HepG2 (cell line): ENCODE measurements at regions not wholly inside any gene's neighbourhood (a gene's known extent, or its start where the extent isn't known, plus 50 kb on each side); places are given as distances from the start of the nearest gene placed in this dataset.

Experiments
- DNMT3B ChIP-seq: conservative IDR thresholded peaks from 2 replicates; pipeline ENCODE4 v1.6.1; 2016; ENCODE audit warnings: missing biosample characterization, control low read depth
- ISL2 ChIP-seq: sonication (generic); formaldehyde crosslinking; IDR thresholded peaks from 2 replicates; pipeline ENCODE4 v1.5.0; 2020; ENCODE audit warnings: missing genetic modification reagents
- KAT8 ChIP-seq: IDR thresholded peaks from 2 replicates; pipeline ENCODE4 v1.6.1; 2016; ENCODE audit warnings: missing genetic modification reagents, missing compliant biosample characterization
- MYC ChIP-seq: sonication (generic); formaldehyde crosslinking; IDR thresholded peaks from 2 replicates; pipeline ENCODE4 v1.9.0; 2021; ENCODE audit warnings: missing genetic modification reagents, borderline replicate concordance
- NFRKB ChIP-seq: fragments of 450-650 bp; IDR thresholded peaks from 2 replicates; pipeline ENCODE4 v1.6.1; 2017
- NRL ChIP-seq: sonication (generic); formaldehyde crosslinking; IDR thresholded peaks from 2 replicates; pipeline ENCODE4 v1.5.0; 2020; ENCODE audit warnings: missing genetic modification reagents, mild to moderate bottlenecking, moderate library complexity, borderline replicate concordance
- PRMT3 ChIP-seq: sonication (generic); formaldehyde crosslinking; IDR thresholded peaks from 2 replicates; pipeline ENCODE4 v1.8.1; 2022; ENCODE audit warnings: low read depth, mild to moderate bottlenecking, moderate library complexity, missing genetic modification reagents, borderline replicate concordance
- SP1 ChIP-seq, 2 experiments: fragments of 450-650 bp in 1 of 2; sonication (generic) in 1 of 2; formaldehyde crosslinking in 1 of 2; IDR thresholded peaks; 2 replicates each; pipeline versions ENCODE4 v1.4.0 to v1.6.1; 2016 to 2020; ENCODE audit warnings: missing genetic modification reagents in 1 of 2
- ZNF282 ChIP-seq: fragments of 450-650 bp; IDR thresholded peaks from 2 replicates; pipeline ENCODE4 v1.6.1; 2018; ENCODE audit not compliant: partially characterized antibody
- ZNF496 ChIP-seq: sonication (generic); formaldehyde crosslinking; IDR thresholded peaks from 2 replicates; pipeline ENCODE4 v1.8.1; 2023; ENCODE audit warnings: mild to moderate bottlenecking, moderate library complexity, missing genetic modification reagents; ENCODE audit not compliant: insufficient replicate concordance
- ZNF777 ChIP-seq: sonication (generic); formaldehyde crosslinking; IDR thresholded peaks from 2 replicates; pipeline ENCODE4 v1.4.0; 2020; ENCODE audit warnings: missing genetic modification reagents
- TF ChIP-seq, protein P1 (sequence below), 2 experiments: fragments of 450-650 bp in 1 of 2; sonication (generic) in 1 of 2; formaldehyde crosslinking in 1 of 2; IDR thresholded peaks; 2 replicates each; pipeline versions ENCODE4 v1.6.1 to v1.8.0; 2016 to 2022; ENCODE audit warnings: antibody characterized with exemption in 1 of 2, mild to moderate bottlenecking in 1 of 2, missing genetic modification reagents in 1 of 2
- TF ChIP-seq, protein P2 (sequence below): sonication (generic); formaldehyde crosslinking; conservative IDR thresholded peaks from 2 replicates; pipeline ENCODE4 v1.8.0; 2022; ENCODE audit warnings: missing genetic modification reagents
- TF ChIP-seq, protein P3 (sequence below): IDR thresholded peaks from 2 replicates; pipeline ENCODE4 v1.6.1; 2016; ENCODE audit warnings: mild to moderate bottlenecking
- TF ChIP-seq, protein P4 (sequence below): sonication (generic); formaldehyde crosslinking; IDR thresholded peaks from 2 replicates; pipeline ENCODE4 v1.4.0; 2020; ENCODE audit warnings: missing genetic modification reagents, mild to moderate bottlenecking, borderline replicate concordance

DNA sequence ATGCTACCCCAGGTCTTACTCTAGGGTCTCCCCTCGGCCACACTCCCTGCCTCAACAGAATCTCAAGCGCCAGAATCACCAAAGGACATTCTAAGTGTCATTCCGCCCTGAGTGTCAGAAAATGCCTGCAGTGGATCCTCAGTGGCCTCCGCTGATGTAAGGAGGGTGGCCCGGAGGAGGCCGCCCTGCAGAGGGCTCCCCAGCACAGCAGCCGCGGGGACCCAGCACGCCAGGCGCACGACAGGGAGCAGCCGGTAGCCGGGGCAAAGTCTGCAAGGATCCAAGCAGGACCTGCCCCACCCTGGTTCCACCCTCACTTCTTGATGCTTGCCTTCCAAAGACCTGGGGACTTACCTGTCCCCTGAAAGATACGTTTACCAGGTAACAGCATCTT lies 54.2 kb upstream of the ID2 start (continued):
- TF ChIP-seq, protein P1, sequence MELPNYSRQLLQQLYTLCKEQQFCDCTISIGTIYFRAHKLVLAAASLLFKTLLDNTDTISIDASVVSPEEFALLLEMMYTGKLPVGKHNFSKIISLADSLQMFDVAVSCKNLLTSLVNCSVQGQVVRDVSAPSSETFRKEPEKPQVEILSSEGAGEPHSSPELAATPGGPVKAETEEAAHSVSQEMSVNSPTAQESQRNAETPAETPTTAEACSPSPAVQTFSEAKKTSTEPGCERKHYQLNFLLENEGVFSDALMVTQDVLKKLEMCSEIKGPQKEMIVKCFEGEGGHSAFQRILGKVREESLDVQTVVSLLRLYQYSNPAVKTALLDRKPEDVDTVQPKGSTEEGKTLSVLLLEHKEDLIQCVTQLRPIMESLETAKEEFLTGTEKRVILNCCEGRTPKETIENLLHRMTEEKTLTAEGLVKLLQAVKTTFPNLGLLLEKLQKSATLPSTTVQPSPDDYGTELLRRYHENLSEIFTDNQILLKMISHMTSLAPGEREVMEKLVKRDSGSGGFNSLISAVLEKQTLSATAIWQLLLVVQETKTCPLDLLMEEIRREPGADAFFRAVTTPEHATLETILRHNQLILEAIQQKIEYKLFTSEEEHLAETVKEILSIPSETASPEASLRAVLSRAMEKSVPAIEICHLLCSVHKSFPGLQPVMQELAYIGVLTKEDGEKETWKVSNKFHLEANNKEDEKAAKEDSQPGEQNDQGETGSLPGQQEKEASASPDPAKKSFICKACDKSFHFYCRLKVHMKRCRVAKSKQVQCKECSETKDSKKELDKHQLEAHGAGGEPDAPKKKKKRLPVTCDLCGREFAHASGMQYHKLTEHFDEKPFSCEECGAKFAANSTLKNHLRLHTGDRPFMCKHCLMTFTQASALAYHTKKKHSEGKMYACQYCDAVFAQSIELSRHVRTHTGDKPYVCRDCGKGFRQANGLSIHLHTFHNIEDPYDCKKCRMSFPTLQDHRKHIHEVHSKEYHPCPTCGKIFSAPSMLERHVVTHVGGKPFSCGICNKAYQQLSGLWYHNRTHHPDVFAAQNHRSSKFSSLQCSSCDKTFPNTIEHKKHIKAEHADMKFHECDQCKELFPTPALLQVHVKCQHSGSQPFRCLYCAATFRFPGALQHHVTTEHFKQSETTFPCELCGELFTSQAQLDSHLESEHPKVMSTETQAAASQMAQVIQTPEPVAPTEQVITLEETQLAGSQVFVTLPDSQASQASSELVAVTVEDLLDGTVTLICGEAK (IDR thresholded peaks at IDR 0.05): no peak
- TF ChIP-seq, protein P1 (CRISPR knock-in tag; IDR thresholded peaks at IDR 0.05): peak; percentile 23; the same call in 1 of the 2 replicates
- TF ChIP-seq, protein P2, sequence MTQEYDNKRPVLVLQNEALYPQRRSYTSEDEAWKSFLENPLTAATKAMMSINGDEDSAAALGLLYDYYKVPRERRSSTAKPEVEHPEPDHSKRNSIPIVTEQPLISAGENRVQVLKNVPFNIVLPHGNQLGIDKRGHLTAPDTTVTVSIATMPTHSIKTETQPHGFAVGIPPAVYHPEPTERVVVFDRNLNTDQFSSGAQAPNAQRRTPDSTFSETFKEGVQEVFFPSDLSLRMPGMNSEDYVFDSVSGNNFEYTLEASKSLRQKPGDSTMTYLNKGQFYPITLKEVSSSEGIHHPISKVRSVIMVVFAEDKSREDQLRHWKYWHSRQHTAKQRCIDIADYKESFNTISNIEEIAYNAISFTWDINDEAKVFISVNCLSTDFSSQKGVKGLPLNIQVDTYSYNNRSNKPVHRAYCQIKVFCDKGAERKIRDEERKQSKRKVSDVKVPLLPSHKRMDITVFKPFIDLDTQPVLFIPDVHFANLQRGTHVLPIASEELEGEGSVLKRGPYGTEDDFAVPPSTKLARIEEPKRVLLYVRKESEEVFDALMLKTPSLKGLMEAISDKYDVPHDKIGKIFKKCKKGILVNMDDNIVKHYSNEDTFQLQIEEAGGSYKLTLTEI (CRISPR knock-in tag): no peak
- TF ChIP-seq NRL (CRISPR knock-in tag) (no peak), PRMT3 (CRISPR knock-in tag) (no peak), ISL2 (CRISPR knock-in tag) (0 out of 2 replicates have a peak, but pooled peaks have one; percentile 44), ZNF282 (no peak), NFRKB (no peak), SP1 (IDR thresholded peaks at IDR 0.05) (no peak), SP1 (CRISPR knock-in tag; IDR thresholded peaks at IDR 0.05) (no peak), ZNF496 (CRISPR knock-in tag) (no peak), DNMT3B (CRISPR knock-in tag) (no peak), KAT8 (CRISPR knock-in tag) (peak; percentile 63; the same call in 1 of the 2 replicates), ZNF777 (CRISPR knock-in tag) (no peak), MYC (CRISPR knock-in tag) (peak; percentile 67; the same call in 1 of the 2 replicates)
- TF ChIP-seq, protein P3, sequence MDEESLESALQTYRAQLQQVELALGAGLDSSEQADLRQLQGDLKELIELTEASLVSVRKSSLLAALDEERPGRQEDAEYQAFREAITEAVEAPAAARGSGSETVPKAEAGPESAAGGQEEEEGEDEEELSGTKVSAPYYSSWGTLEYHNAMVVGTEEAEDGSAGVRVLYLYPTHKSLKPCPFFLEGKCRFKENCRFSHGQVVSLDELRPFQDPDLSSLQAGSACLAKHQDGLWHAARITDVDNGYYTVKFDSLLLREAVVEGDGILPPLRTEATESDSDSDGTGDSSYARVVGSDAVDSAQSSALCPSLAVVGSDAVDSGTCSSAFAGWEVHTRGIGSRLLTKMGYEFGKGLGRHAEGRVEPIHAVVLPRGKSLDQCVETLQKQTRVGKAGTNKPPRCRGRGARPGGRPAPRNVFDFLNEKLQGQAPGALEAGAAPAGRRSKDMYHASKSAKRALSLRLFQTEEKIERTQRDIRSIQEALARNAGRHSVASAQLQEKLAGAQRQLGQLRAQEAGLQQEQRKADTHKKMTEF (CRISPR knock-in tag): peak; percentile 72
- TF ChIP-seq, protein P4, sequence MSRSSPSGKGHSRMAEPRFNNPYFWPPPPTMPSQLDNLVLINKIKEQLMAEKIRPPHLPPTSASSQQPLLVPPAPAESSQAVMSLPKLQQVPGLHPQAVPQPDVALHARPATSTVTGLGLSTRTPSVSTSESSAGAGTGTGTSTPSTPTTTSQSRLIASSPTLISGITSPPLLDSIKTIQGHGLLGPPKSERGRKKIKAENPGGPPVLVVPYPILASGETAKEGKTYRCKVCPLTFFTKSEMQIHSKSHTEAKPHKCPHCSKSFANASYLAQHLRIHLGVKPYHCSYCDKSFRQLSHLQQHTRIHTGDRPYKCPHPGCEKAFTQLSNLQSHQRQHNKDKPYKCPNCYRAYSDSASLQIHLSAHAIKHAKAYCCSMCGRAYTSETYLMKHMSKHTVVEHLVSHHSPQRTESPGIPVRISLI: 0 out of 2 replicates have a peak, but pooled peaks have one; percentile 12
